Peyer's patch (tissue), 4 donors: ENCODE measurements at regions not wholly inside any gene's neighbourhood (a gene's known extent, or its start where the extent isn't known, plus 50 kb on each side); places are given as distances from the start of the nearest gene placed in this dataset.

ENCODE experiments used
- DNase-seq, 3 donors: peaks; one replicate each; pipeline ENCODE4 v3.0.0-alpha.2; 2017 to 2019
- H3K27ac ChIP-seq, 4 donors: fragments of 200-600 bp; sonication (generic); one replicate each; pipeline ENCODE4 v1.5.1; 2016 to 2019
- H3K27me3 ChIP-seq, 2 donors: fragments of 200-600 bp; sonication (generic); one replicate each; pipeline ENCODE4 v1.5.1; 2019
- H3K36me3 ChIP-seq, 3 donors: fragments of 200-600 bp; sonication (generic); one replicate each; pipeline ENCODE4 v1.5.1; 2016 to 2019
- H3K4me1 ChIP-seq, 4 donors: fragments of 200-600 bp; sonication (generic); one replicate each; pipeline ENCODE4 v1.5.1; 2016 to 2019
- H3K4me3 ChIP-seq, 4 donors: fragments of 200-600 bp; sonication (generic); 1 replicate in 3 of 4; 2 replicates in 1 of 4; pipeline ENCODE4 v1.5.1; 2016 to 2019; ENCODE audit warnings: mild to moderate bottlenecking in 1 of 4
- H3K9me3 ChIP-seq, 4 donors: fragments of 200-600 bp; sonication (generic); one replicate each; pipeline ENCODE4 v1.5.1; 2016 to 2019; ENCODE audit warnings: mild to moderate bottlenecking in 1 of 4
- CTCF ChIP-seq, 6 experiments: fragments of 450-650 bp in 4 of 6; fragments of 200-600 bp in 2 of 6; sonication (generic) in 1 of 6; IDR thresholded peaks; one replicate each; pipeline ENCODE4 v1.5.1; 2017 to 2019; ENCODE audit warnings: antibody characterized with exemption in 6 of 6, mild to moderate bottlenecking in 3 of 6, moderate library complexity in 1 of 6
- POLR2A ChIP-seq, 2 donors: fragments of 450-650 bp; IDR thresholded peaks; one replicate each; pipeline ENCODE4 v1.5.1; 2017; ENCODE audit warnings: antibody characterized with exemption in 2 of 2, mild to moderate bottlenecking in 2 of 2, moderate library complexity in 2 of 2

GRCh38 chr5:110853267-110853666 lies 114.5 kb downstream of the SLC25A46 start:
- Histone ChIP-seq H3K27ac (no peak overlapping the region), H3K4me3 (no peak overlapping the region), H3K9me3 (no peaks in the 10 kb centered on the region), H3K4me1 (no peaks in the 10 kb centered on the region), H3K36me3 (no peaks in the 10 kb centered on the region), H3K27me3 (no peaks in the 10 kb centered on the region)
- TF ChIP-seq POLR2A (IDR thresholded peaks at IDR 0.05) (no peak), CTCF (IDR thresholded peaks at IDR 0.05) (no peak)
- DNase-seq, result no peak

GRCh38 chr5:110854200-110854599 lies 115.4 kb downstream of the SLC25A46 start:
- Histone ChIP-seq H3K9me3 (no peaks in the 10 kb centered on the region), H3K4me1 (no peaks in the 10 kb centered on the region), H3K36me3 (no peaks in the 10 kb centered on the region), H3K4me3 (no peak overlapping the region), H3K27ac (no peak overlapping the region), H3K27me3 (no peaks in the 10 kb centered on the region)
- TF ChIP-seq CTCF (IDR thresholded peaks at IDR 0.05) (no peak), POLR2A (IDR thresholded peaks at IDR 0.05) (no peak)
- DNase-seq, result no peak

GRCh38 chr5:110855961-110856360 lies 117.2 kb downstream of the SLC25A46 start:
- no peak overlapping the region for H3K4me3 ChIP-seq
- no peaks in the 10 kb centered on the region for H3K36me3 ChIP-seq
- TF ChIP-seq CTCF (IDR thresholded peaks at IDR 0.05) (no peak), POLR2A (IDR thresholded peaks at IDR 0.05) (no peak)
- no peak for DNase-seq
- no peaks in the 10 kb centered on the region for H3K9me3 ChIP-seq
- H3K4me1 ChIP-seq, result no peaks in the 10 kb centered on the region
- H3K27me3 ChIP-seq, result no peaks in the 10 kb centered on the region
- no peak overlapping the region for H3K27ac ChIP-seq

GRCh38 chr5:110865400-110866094 lies 126.7 kb downstream of the SLC25A46 start:
- DNase-seq, result no peak
- H3K27ac ChIP-seq, result no peak overlapping the region
- TF ChIP-seq POLR2A (IDR thresholded peaks at IDR 0.05), result no peak
- peak in 2 of 6 experiments; percentile 24 to 30 for TF ChIP-seq CTCF (IDR thresholded peaks at IDR 0.05)

GRCh38 chr5:110869927-110870326 lies 131.1 kb downstream of the SLC25A46 start:
- Histone ChIP-seq H3K4me1 (no peaks in the 10 kb centered on the region), H3K4me3 (no peak overlapping the region), H3K9me3 (no peaks in the 10 kb centered on the region), H3K27me3 (no peaks in the 10 kb centered on the region), H3K36me3 (no peaks in the 10 kb centered on the region), H3K27ac (no peak overlapping the region)
- TF ChIP-seq POLR2A (IDR thresholded peaks at IDR 0.05), result no peak
- TF ChIP-seq CTCF (IDR thresholded peaks at IDR 0.05), result no peak
- no peak for DNase-seq

More at GRCh38 chr5:110865400-110866094, 126.7 kb downstream of the SLC25A46 start:
- H3K4me1 ChIP-seq, result no peaks in the 10 kb centered on the region
- H3K27me3 ChIP-seq, result no peaks in the 10 kb centered on the region
- H3K36me3 ChIP-seq, result no peaks in the 10 kb centered on the region
- H3K9me3 ChIP-seq, result no peaks in the 10 kb centered on the region
- no peak overlapping the region for H3K4me3 ChIP-seq
